IMR-90 (cell line): ENCODE measurements at regions not wholly inside any gene's neighbourhood (a gene's known extent, or its start where the extent isn't known, plus 50 kb on each side); places are given as distances from the start of the nearest gene placed in this dataset.

Source experiments
- ATAC-seq: fragments of 200-7000 bp; cut with Tn5 transposase; 2 replicates; pipeline ENCODE4 v1.9.1; 2020; ENCODE audit warnings: low read depth, mild to moderate bottlenecking, moderate library complexity
- BruUV-seq: library from RNA; stranded (reverse); fragments of 400-500 nt; replicated peaks from 2 replicates; lab custom pipeline; 2021; lab: Mats Ljungman, UMichigan
- CTCF ChIA-PET: fragments of 300-600 bp; formaldehyde crosslinking; extraction: SDS; loops from one replicate; lab custom pipeline; 2021; ENCODE audit warnings: antibody characterized with exemption; lab: Yijun Ruan, JAX
- POLR2A ChIA-PET: fragments of 300-600 bp; sonication (Branson Sonifier 250); formaldehyde crosslinking; loops from one replicate; lab custom pipeline; 2022; ENCODE audit warnings: antibody characterized with exemption; ENCODE audit not compliant: unreplicated experiment; lab: Charles Lee
- DNase-seq: peaks from one replicate; pipeline ENCODE4 v3.0.0; 2013
- H2AFZ ChIP-seq: replicated peaks from 2 replicates; pipeline ENCODE3; 2013; ENCODE audit warnings: low read length, mild to moderate bottlenecking; ENCODE audit not compliant: poor library complexity
- H2AK5ac ChIP-seq: 2 replicates; pipeline ENCODE4 v1.6.1; 2013; ENCODE audit warnings: low read depth, low read length, inconsistent platforms
- H2AK9ac ChIP-seq: replicated peaks from 2 replicates; pipeline ENCODE3; 2013; ENCODE audit warnings: mild to moderate bottlenecking, low read depth, low read length, moderate library complexity; ENCODE audit not compliant: poor library complexity
- H2BK120ac ChIP-seq: 2 replicates; pipeline ENCODE4 v1.6.1; 2013; ENCODE audit warnings: low read depth, low read length, inconsistent platforms
- H2BK15ac ChIP-seq: 3 replicates; pipeline ENCODE4 v1.6.1; 2013; ENCODE audit warnings: low read depth, low read length, inconsistent platforms
- H2BK20ac ChIP-seq: 2 replicates; pipeline ENCODE4 v1.6.1; 2013; ENCODE audit warnings: low read depth, mild to moderate bottlenecking, inconsistent platforms, low read length, moderate library complexity
- H2BK5ac ChIP-seq: 2 replicates; pipeline ENCODE4 v1.6.1; 2013; ENCODE audit warnings: mild to moderate bottlenecking, low read depth, low read length, inconsistent platforms; ENCODE audit not compliant: poor library complexity, severe bottlenecking
- H3K14ac ChIP-seq: replicated peaks from 2 replicates; pipeline ENCODE4 v1.6.1; 2013; ENCODE audit warnings: low read depth, low read length, inconsistent platforms
- H3K18ac ChIP-seq: 2 replicates; pipeline ENCODE4 v1.6.1; 2013; ENCODE audit warnings: low read depth, low read length, control low read depth
- H3K23ac ChIP-seq: 2 replicates; pipeline ENCODE4 v1.6.1; 2013; ENCODE audit warnings: low read depth, low read length, inconsistent platforms
- H3K27ac ChIP-seq: 2 replicates; pipeline ENCODE4 v1.5.1; 2013; ENCODE audit warnings: mild to moderate bottlenecking, control low read depth, low read length; ENCODE audit not compliant: insufficient read depth
- H3K27me3 ChIP-seq: 2 replicates; pipeline ENCODE4 v1.6.1; 2013; ENCODE audit warnings: low read length; ENCODE audit not compliant: control insufficient read depth, insufficient read depth
- H3K36me3 ChIP-seq: 2 replicates; pipeline ENCODE4 v1.6.1; 2013; ENCODE audit warnings: low read length, mixed read lengths; ENCODE audit not compliant: control insufficient read depth, insufficient read depth
- H3K4ac ChIP-seq: 2 replicates; pipeline ENCODE4 v1.6.1; 2013; ENCODE audit warnings: low read depth, low read length, inconsistent platforms
- H3K4me1 ChIP-seq: 2 replicates; pipeline ENCODE4 v1.6.1; 2013; ENCODE audit warnings: low read length, mixed read lengths; ENCODE audit not compliant: control insufficient read depth, insufficient read depth
- H3K4me2 ChIP-seq: 2 replicates; pipeline ENCODE4 v1.6.1; 2013; ENCODE audit warnings: low read depth, mild to moderate bottlenecking, control low read depth, low read length, moderate library complexity
- H3K4me3 ChIP-seq: 2 replicates; pipeline ENCODE4 v1.5.1; 2013; ENCODE audit warnings: low read depth, mild to moderate bottlenecking, control low read depth, low read length, moderate library complexity; ENCODE audit not compliant: insufficient read depth
- H3K56ac ChIP-seq: 2 replicates; pipeline ENCODE4 v1.6.1; 2013; ENCODE audit warnings: low read length, inconsistent platforms; ENCODE audit not compliant: insufficient read depth; ENCODE audit errors: extremely low read depth
- H3K79me1 ChIP-seq, 2 experiments: 2 replicates each; pipeline ENCODE4 v1.6.1; 2013; ENCODE audit warnings: low read length in 2 of 2, inconsistent platforms in 1 of 2, low read depth in 1 of 2
- H3K9ac ChIP-seq: 2 replicates; pipeline ENCODE4 v1.6.1; 2013; ENCODE audit warnings: low read depth, low read length, control low read depth
- H3K9me1 ChIP-seq: 2 replicates; pipeline ENCODE4 v1.6.1; 2013; ENCODE audit warnings: low read length, inconsistent platforms; ENCODE audit not compliant: insufficient read depth
- H3K9me3 ChIP-seq: 2 replicates; pipeline ENCODE4 v1.6.1; 2013; ENCODE audit warnings: low read length; ENCODE audit not compliant: control insufficient read depth, insufficient read depth
- H4K20me1 ChIP-seq: 2 replicates; pipeline ENCODE4 v1.6.1; 2013; ENCODE audit warnings: low read length, inconsistent platforms; ENCODE audit not compliant: insufficient read depth
- H4K5ac ChIP-seq: 2 replicates; pipeline ENCODE4 v1.6.1; 2013; ENCODE audit warnings: mild to moderate bottlenecking, low read depth, low read length, control low read depth
- H4K8ac ChIP-seq, 2 experiments: 2 replicates each; pipeline ENCODE4 v1.6.1; 2013; ENCODE audit warnings: low read depth in 2 of 2, low read length in 2 of 2, control low read depth in 1 of 2, inconsistent platforms in 1 of 2
- H4K91ac ChIP-seq: 2 replicates; pipeline ENCODE4 v1.6.1; 2013; ENCODE audit warnings: low read depth, low read length, inconsistent platforms; ENCODE audit not compliant: insufficient read depth
- BHLHE40 ChIP-seq: fragments of 150-350 bp; IDR thresholded peaks from 2 replicates; pipeline ENCODE4 v1.6.1; 2016; ENCODE audit warnings: mild to moderate bottlenecking, low read depth, low read length
- CEBPB ChIP-seq: IDR thresholded peaks from 2 replicates; pipeline ENCODE4 v1.6.1; 2012; ENCODE audit warnings: low read depth, low read length, improper control_type of control experiment
- MAFK ChIP-seq: IDR thresholded peaks from 2 replicates; pipeline ENCODE4 v1.6.1; 2012; ENCODE audit warnings: low read depth, low read length, improper control_type of control experiment
- MAZ ChIP-seq: IDR thresholded peaks from 2 replicates; pipeline ENCODE4 v1.6.1; 2012; ENCODE audit warnings: low read depth, mild to moderate bottlenecking, low read length, improper control_type of control experiment, moderate library complexity, borderline replicate concordance
- MXI1 ChIP-seq: IDR thresholded peaks from 2 replicates; pipeline ENCODE4 v1.6.1; 2012; ENCODE audit warnings: low read depth, mild to moderate bottlenecking, low read length, moderate library complexity, borderline replicate concordance
- NFE2L2 ChIP-seq: fragments of 150-350 bp; IDR thresholded peaks from 2 replicates; pipeline ENCODE4 v1.6.1; 2016; ENCODE audit warnings: low read depth, mild to moderate bottlenecking, low read length
- POLR2A ChIP-seq: IDR thresholded peaks from 2 replicates; pipeline ENCODE4 v1.6.1; 2012; ENCODE audit warnings: mild to moderate bottlenecking, low read depth, low read length
- RAD21 ChIP-seq: IDR thresholded peaks from 2 replicates; pipeline ENCODE4 v1.6.1; 2012; ENCODE audit warnings: low read length, improper control_type of control experiment
- RCOR1 ChIP-seq: IDR thresholded peaks from 2 replicates; pipeline ENCODE4 v1.6.1; 2012; ENCODE audit warnings: mild to moderate bottlenecking, low read length, improper control_type of control experiment; ENCODE audit not compliant: insufficient replicate concordance
- RFX5 ChIP-seq: IDR thresholded peaks from 2 replicates; pipeline ENCODE4 v1.8.0; 2012; ENCODE audit warnings: low read depth, mild to moderate bottlenecking, low read length, moderate library complexity
- SMC3 ChIP-seq: fragments of 150-350 bp; IDR thresholded peaks from 2 replicates; pipeline ENCODE4 v1.6.1; 2016; ENCODE audit warnings: low read depth, mild to moderate bottlenecking, antibody characterized with exemption, low read length, moderate library complexity
- WGBS, 2 experiments: methylation state at CpG; one replicate each; pipeline versions ENCODE4 v1.1.5 to v1.1.7; 2013; ENCODE audit warnings: missing lambda C conversion rate in 2 of 2; ENCODE audit not compliant: insufficient read length in 1 of 2; ENCODE audit errors: extremely low coverage in 2 of 2; 5-methylcytosine and 5-hydroxymethylcytosine counted together
- dilution Hi-C: fragments of 300-500 bp; cut with HindIII; formaldehyde crosslinking; loops from one replicate; pipeline ENCODE4 v1.14.3; 2018; ENCODE audit warnings: low sequenced_read_pairs; ENCODE audit not compliant: unreplicated experiment
- in situ Hi-C: fragments of 300-500 bp; cut with MboI; formaldehyde crosslinking; loops from 3 replicates; pipeline ENCODE4 v1.14.3; 2019; ENCODE audit warnings: low sequenced_read_pairs, inconsistent platforms, mixed read lengths
- intact Hi-C: fragments of 100-400 bp; cut with micrococcal nuclease; formaldehyde crosslinking; loops from 2 replicates; pipeline ENCODE4 v1.10.0; 2022
- TF ChIP-seq, protein P1 (sequence below): conservative IDR thresholded peaks from 2 replicates; pipeline ENCODE4 v1.5.1; 2012; ENCODE audit warnings: mild to moderate bottlenecking, low read depth, low read length, improper control_type of control experiment

DNA sequence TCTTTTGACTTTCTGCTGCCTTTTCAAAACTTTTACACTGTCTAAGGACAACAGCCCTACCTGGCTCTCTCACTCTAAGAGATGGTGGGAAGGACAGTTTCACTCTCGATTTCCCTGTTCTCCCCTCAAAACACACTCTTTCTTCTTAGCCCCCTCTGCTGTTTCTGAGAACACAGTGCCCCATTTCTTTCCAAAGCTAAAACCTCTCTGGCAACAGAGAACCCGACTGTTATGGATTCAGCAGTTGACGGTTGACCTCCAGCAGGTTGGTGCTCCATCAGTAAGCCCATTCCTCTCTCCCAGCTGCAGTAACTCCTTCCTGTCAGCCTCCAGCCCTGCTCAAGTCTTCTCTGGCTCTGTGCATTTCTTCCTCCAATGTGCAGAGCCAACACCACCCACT, 88.2 kb upstream of the ABCD3 start:
- Histone ChIP-seq H3K4me1 (peaks cover 29% of the 10 kb centered on the region), H2BK15ac (peak overlapping the region; percentile 89; the same call in 1 of the 3 replicates), H3K9me3 (no peaks in the 10 kb centered on the region), H2AK5ac (peak overlapping the region; percentile 74), H3K27me3 (no peaks in the 10 kb centered on the region), H3K14ac (peak overlapping the region; percentile 79), H3K4ac (peak overlapping the region; percentile 54), H3K4me3 (no peak overlapping the region), H2BK5ac (peak overlapping the region; percentile 27), H3K9ac (no peak overlapping the region), H4K20me1 (no peaks in the 10 kb centered on the region), H2BK20ac (peak overlapping the region; percentile 90; the same call in 1 of the 2 replicates), H3K18ac (peak overlapping the region; percentile 46; the same call in 1 of the 2 replicates), H3K9me1 (peaks cover 17% of the 10 kb centered on the region), H3K23ac (peak overlapping the region; percentile 83; the same call in 1 of the 2 replicates), H4K91ac (peak overlapping the region; percentile 71), H2AK9ac (peak overlapping the region; percentile 50), H2AFZ (peak overlapping the region; percentile 68), H3K27ac (no peak overlapping the region), H3K36me3 (no peaks in the 10 kb centered on the region), H3K79me1 (peaks cover 0 to 7% of the 10 kb centered on the region in 2 experiments; a peak in 1 of 4 replicates), H2BK120ac (peak overlapping the region; percentile 81), H3K56ac (no peak overlapping the region), H3K4me2 (peak overlapping the region; percentile 57; the same call in 1 of the 2 replicates), H4K5ac (peak overlapping the region; percentile 87; the same call in 1 of the 2 replicates), H4K8ac (peak overlapping the region in 1 of 2 experiments; percentile 84; a peak in 2 of 4 replicates)
- DNase-seq (peak; percentile 54), ATAC-seq (peak; percentile 3; the same call in 1 of the 2 replicates)
- POLR2A ChIA-PET: no interaction called here
- intact Hi-C loops (loop anchor here (1.0 to 5.0 kb wide), 2 partner anchors 143 to 269 kb away; no protein-coding TSS in a partner anchor), in situ Hi-C loops (loop anchor here (5.0 to 25.0 kb wide), 4 partner anchors 88 to 443 kb away; partner anchors contain the start of gene DNTTIP2), dilution Hi-C loops (no loop called here)
- 60% methylated on average over 2 of the region's 3 CpGs; no CpG with 5 or more reads in 1 of the 2 experiments for WGBS, 2 experiments
- no TSS peak for BruUV-seq
- TF ChIP-seq SMC3 (peak; percentile 61), RCOR1 (no peak), BHLHE40 (no peak), RFX5 (no peak), MAZ (no peak), RAD21 (peak; percentile 66), POLR2A (no peak), MAFK (no peak), CEBPB (no peak), NFE2L2 (no peak), MXI1 (no peak)
- TF ChIP-seq, protein P1, sequence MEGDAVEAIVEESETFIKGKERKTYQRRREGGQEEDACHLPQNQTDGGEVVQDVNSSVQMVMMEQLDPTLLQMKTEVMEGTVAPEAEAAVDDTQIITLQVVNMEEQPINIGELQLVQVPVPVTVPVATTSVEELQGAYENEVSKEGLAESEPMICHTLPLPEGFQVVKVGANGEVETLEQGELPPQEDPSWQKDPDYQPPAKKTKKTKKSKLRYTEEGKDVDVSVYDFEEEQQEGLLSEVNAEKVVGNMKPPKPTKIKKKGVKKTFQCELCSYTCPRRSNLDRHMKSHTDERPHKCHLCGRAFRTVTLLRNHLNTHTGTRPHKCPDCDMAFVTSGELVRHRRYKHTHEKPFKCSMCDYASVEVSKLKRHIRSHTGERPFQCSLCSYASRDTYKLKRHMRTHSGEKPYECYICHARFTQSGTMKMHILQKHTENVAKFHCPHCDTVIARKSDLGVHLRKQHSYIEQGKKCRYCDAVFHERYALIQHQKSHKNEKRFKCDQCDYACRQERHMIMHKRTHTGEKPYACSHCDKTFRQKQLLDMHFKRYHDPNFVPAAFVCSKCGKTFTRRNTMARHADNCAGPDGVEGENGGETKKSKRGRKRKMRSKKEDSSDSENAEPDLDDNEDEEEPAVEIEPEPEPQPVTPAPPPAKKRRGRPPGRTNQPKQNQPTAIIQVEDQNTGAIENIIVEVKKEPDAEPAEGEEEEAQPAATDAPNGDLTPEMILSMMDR: peak; percentile 55
- CTCF ChIA-PET: interaction anchor here (0.6 to 8.9 kb wide), 7 partner anchors 93 to 475 kb away, joined by 3 to 119 read pairs (median 4); partner anchors contain the start of gene ARHGAP29
